H9 (cell line): ENCODE measurements at regions not wholly inside any gene's neighbourhood (a gene's known extent, or its start where the extent isn't known, plus 50 kb on each side); places are given as distances from the start of the nearest gene placed in this dataset.
A peak's percentile ranks its signal among the peaks of the same experiment; 100 is the strongest.

ENCODE experiments used
- DNase-seq: peaks from one replicate; pipeline ENCODE4 v3.0.0-alpha.2; 2017
- H2AFZ ChIP-seq: one replicate; pipeline ENCODE4 v1.6.1; 2013; ENCODE audit warnings: mild to moderate bottlenecking, low read length, control low read depth, moderate library complexity
- H2AK5ac ChIP-seq: 2 replicates; pipeline ENCODE4 v1.6.1; 2013; ENCODE audit warnings: low read length, control low read depth, mixed read lengths; ENCODE audit not compliant: insufficient read length
- H2BK120ac ChIP-seq: one replicate; pipeline ENCODE4 v1.6.1; 2013; ENCODE audit warnings: low read depth, mild to moderate bottlenecking, low read length, control low read depth, inconsistent platforms; ENCODE audit not compliant: poor library complexity, severe bottlenecking
- H2BK12ac ChIP-seq: 2 replicates; pipeline ENCODE4 v1.6.1; 2013; ENCODE audit warnings: low read length, control low read depth, mixed read lengths, low read depth; ENCODE audit not compliant: insufficient read length
- H2BK15ac ChIP-seq: 2 replicates; pipeline ENCODE4 v1.6.1; 2013; ENCODE audit warnings: low read depth, low read length, control low read depth
- H2BK20ac ChIP-seq: one replicate; pipeline ENCODE4 v1.6.1; 2013; ENCODE audit warnings: low read depth, mild to moderate bottlenecking, low read length, control low read depth, inconsistent platforms; ENCODE audit not compliant: poor library complexity, severe bottlenecking
- H2BK5ac ChIP-seq: 2 replicates; pipeline ENCODE4 v1.6.1; 2013; ENCODE audit warnings: low read length, control low read depth, mixed read lengths; ENCODE audit not compliant: insufficient read length
- H3K14ac ChIP-seq: 2 replicates; pipeline ENCODE4 v1.6.1; 2013; ENCODE audit warnings: low read length, control low read depth; ENCODE audit not compliant: insufficient read depth
- H3K18ac ChIP-seq: 2 replicates; pipeline ENCODE4 v1.6.1; 2013; ENCODE audit warnings: low read depth, mild to moderate bottlenecking, mixed read lengths, low read length, control low read depth; ENCODE audit not compliant: insufficient read length
- H3K23ac ChIP-seq: 2 replicates; pipeline ENCODE4 v1.6.1; 2013; ENCODE audit warnings: low read length, control low read depth, mixed read lengths, low read depth; ENCODE audit not compliant: insufficient read length
- H3K23me2 ChIP-seq: 2 replicates; pipeline ENCODE4 v1.6.1; 2013; ENCODE audit warnings: low read depth, mild to moderate bottlenecking, mixed read lengths, low read length, control low read depth; ENCODE audit not compliant: insufficient read length, poor library complexity, severe bottlenecking
- H3K27ac ChIP-seq: 2 replicates; pipeline ENCODE4 v1.5.1; 2013; ENCODE audit warnings: low read length, control low read depth, mixed read lengths, low read depth; ENCODE audit not compliant: insufficient read length
- H3K27me3 ChIP-seq: 2 replicates; pipeline ENCODE4 v1.6.1; 2013; ENCODE audit warnings: low read length, control low read depth, inconsistent platforms; ENCODE audit not compliant: insufficient read depth
- H3K4ac ChIP-seq: 2 replicates; pipeline ENCODE4 v1.6.1; 2013; ENCODE audit warnings: low read depth, mild to moderate bottlenecking, control low read depth, inconsistent platforms, low read length, moderate library complexity
- H3K4me1 ChIP-seq: 2 replicates; pipeline ENCODE4 v1.6.1; 2013; ENCODE audit warnings: low read length, control low read depth, inconsistent platforms; ENCODE audit not compliant: insufficient read depth
- H3K4me2 ChIP-seq: 2 replicates; pipeline ENCODE4 v1.6.1; 2013; ENCODE audit warnings: low read length, control low read depth, mixed read lengths; ENCODE audit not compliant: insufficient read length, insufficient read depth
- H3K56ac ChIP-seq: 2 replicates; pipeline ENCODE4 v1.6.1; 2013; ENCODE audit warnings: low read depth, mild to moderate bottlenecking, mixed read lengths, low read length, control low read depth; ENCODE audit not compliant: insufficient read length
- H3K79me1 ChIP-seq: 2 replicates; pipeline ENCODE4 v1.6.1; 2013; ENCODE audit warnings: low read depth, mild to moderate bottlenecking, moderate library complexity, low read length, control low read depth, inconsistent platforms; ENCODE audit not compliant: insufficient read depth, poor library complexity, severe bottlenecking
- H3K79me2 ChIP-seq: 2 replicates; pipeline ENCODE4 v1.6.1; 2013; ENCODE audit warnings: low read length, control low read depth, inconsistent platforms; ENCODE audit not compliant: insufficient read depth
- H3K9ac ChIP-seq: 2 replicates; pipeline ENCODE4 v1.6.1; 2013; ENCODE audit warnings: low read length, control low read depth, mixed read lengths; ENCODE audit not compliant: insufficient read length; ENCODE audit errors: extremely low read depth
- H3K9me3 ChIP-seq: one replicate; pipeline ENCODE4 v1.6.1; 2013; ENCODE audit warnings: low read depth, low read length, inconsistent platforms; ENCODE audit not compliant: control insufficient read depth
- H3T11ph ChIP-seq: one replicate; pipeline ENCODE4 v1.6.1; 2013; ENCODE audit warnings: mild to moderate bottlenecking, low read length, control low read depth, inconsistent platforms
- H4K20me1 ChIP-seq: one replicate; pipeline ENCODE4 v1.6.1; 2013; ENCODE audit not compliant: control insufficient read depth, insufficient read length, insufficient read depth
- H4K5ac ChIP-seq: 2 replicates; pipeline ENCODE4 v1.6.1; 2013; ENCODE audit warnings: low read depth, mild to moderate bottlenecking, mixed read lengths, low read length, control low read depth; ENCODE audit not compliant: insufficient read length
- H4K8ac ChIP-seq: replicated peaks from 2 replicates; pipeline ENCODE4 v1.6.1; 2013; ENCODE audit warnings: low read length, control low read depth, mixed read lengths, low read depth; ENCODE audit not compliant: insufficient read length
- H4K91ac ChIP-seq: 2 replicates; pipeline ENCODE4 v1.6.1; 2013; ENCODE audit warnings: low read depth, mild to moderate bottlenecking, moderate library complexity, mixed read lengths, low read length, control low read depth; ENCODE audit not compliant: insufficient read length
- H3K27ac Mint-ChIP-seq, 3 experiments: 2 replicates in 2 of 3; 3 replicates in 1 of 3; pipeline ENCODE4 v1.8.0; 2020 to 2021; ENCODE audit warnings: mixed read lengths in 3 of 3, mild to moderate bottlenecking in 1 of 3, moderate library complexity in 1 of 3
- H3K27me3 Mint-ChIP-seq: 2 replicates; pipeline ENCODE4 v1.8.0; 2021; ENCODE audit warnings: low read depth, mild to moderate bottlenecking, moderate library complexity, mixed read lengths
- H3K36me3 Mint-ChIP-seq, 3 experiments: 2 replicates in 2 of 3; 3 replicates in 1 of 3; pipeline ENCODE4 v1.8.0; 2020 to 2021; ENCODE audit warnings: low read depth in 3 of 3, mixed read lengths in 3 of 3; ENCODE audit not compliant: insufficient read depth in 1 of 3
- H3K4me1 Mint-ChIP-seq, 2 experiments: 2 replicates each; pipeline ENCODE4 v1.8.0; 2020; ENCODE audit warnings: mixed read lengths in 2 of 2
- H3K4me3 Mint-ChIP-seq, 2 experiments: 2 replicates in 1 of 2; 3 replicates in 1 of 2; pipeline ENCODE4 v1.8.0; 2020 to 2021; ENCODE audit warnings: mild to moderate bottlenecking in 2 of 2, mixed read lengths in 2 of 2, moderate library complexity in 1 of 2
- H3K9me3 Mint-ChIP-seq, 2 experiments: 2 replicates in 1 of 2; 3 replicates in 1 of 2; pipeline ENCODE4 v1.8.0; 2020; ENCODE audit warnings: mild to moderate bottlenecking in 2 of 2, mixed read lengths in 2 of 2, moderate library complexity in 1 of 2
- CTCF ChIP-seq: fragments of 200-600 bp; sonication (generic); conservative IDR thresholded peaks from 3 replicates; pipeline ENCODE4 v1.8.0; 2021; ENCODE audit warnings: antibody characterized with exemption, mild to moderate bottlenecking
- WGBS: extraction: QIAGEN DNeasy Blood & Tissue Kit; methylation state at CpG from one replicate; pipeline ENCODE4 v1.1.7; 2013; ENCODE audit warnings: missing lambda C conversion rate, low lambda C conversion rate, mixed read lengths; ENCODE audit not compliant: insufficient read length; ENCODE audit errors: extremely low coverage; 5-methylcytosine and 5-hydroxymethylcytosine counted together

- Histone ChIP-seq H3K27me3 (no peaks in the 10 kb centered on the region), H3K27ac (no peak overlapping the region), H3K9ac (no peak overlapping the region), H4K91ac (no peak overlapping the region), H3K23ac (no peak overlapping the region), H3K79me2 (no peaks in the 10 kb centered on the region), H3K4ac (no peak overlapping the region), H3K79me1 (no peaks in the 10 kb centered on the region), H4K8ac (no peak overlapping the region), H3K4me1 (peaks cover 3% of the 10 kb centered on the region; the same call in 1 of the 2 replicates), H3K56ac (no peak overlapping the region), H2BK12ac (no peak overlapping the region), H4K5ac (no peak overlapping the region), H3T11ph (no peak overlapping the region), H2AK5ac (no peak overlapping the region), H3K23me2 (no peaks in the 10 kb centered on the region), H2AFZ (no peak overlapping the region), H2BK15ac (no peak overlapping the region), H3K4me2 (no peak overlapping the region), H2BK5ac (no peak overlapping the region), H4K20me1 (no peaks in the 10 kb centered on the region), H2BK20ac (no peak overlapping the region), H3K18ac (no peak overlapping the region), H3K14ac (no peak overlapping the region), H2BK120ac (no peak overlapping the region), H3K9me3 (peaks cover 21% of the 10 kb centered on the region)
- H3K27ac Mint-ChIP-seq, result no peak overlapping the region
- peak; percentile 43; the same call in 2 of the 3 replicates for TF ChIP-seq CTCF
- H3K4me1 Mint-ChIP-seq, result peaks cover 11 to 24% of the 10 kb centered on the region in 2 experiments
- H3K36me3 Mint-ChIP-seq, result peaks cover 11 to 23% (median 14%) of the 10 kb centered on the region in 3 experiments
- DNase-seq, result peak; percentile 30
- no CpG with 5 or more reads among the region's 4 CpGs for WGBS
- H3K9me3 Mint-ChIP-seq, result peaks cover 30 to 33% of the 10 kb centered on the region in 2 experiments
- H3K4me3 Mint-ChIP-seq, result no peak overlapping the region
- H3K27me3 Mint-ChIP-seq, result peaks cover 15% of the 10 kb centered on the region
Observed at GRCh38 chr9:93871286-93871685, 83.9 kb downstream of the BARX1 start.
